ENCODE measurements at regions not wholly inside any gene's neighbourhood (a gene's known extent, or its start where the extent isn't known, plus 50 kb on each side); places are given as distances from the start of the nearest gene placed in this dataset.

GRCh38 chr20:11352041-11352440 lies 565.7 kb upstream of the BTBD3 start:
- no peak for DNase-seq (ENCODE audit: low spot score)

- DNase-seq (ENCODE audit: low spot score), result no peak
These were observed 562.8 kb upstream of the BTBD3 start for GRCh38 chr20:11354846-11355245.

GRCh38 chr20:11355345-11355744 lies 562.3 kb upstream of the BTBD3 start:
- DNase-seq (ENCODE audit: low spot score), result no peak

- DNase-seq (ENCODE audit: low spot score), result no peak
These were observed 561.6 kb upstream of the BTBD3 start for GRCh38 chr20:11356061-11356460.

GRCh38 chr20:11362450-11362849 lies 555.2 kb upstream of the BTBD3 start:
- no peak for DNase-seq (ENCODE audit: low spot score)

GRCh38 chr20:11364736-11365135 lies 553.0 kb upstream of the BTBD3 start:
- no peak for DNase-seq (ENCODE audit: low spot score)

- DNase-seq (ENCODE audit: low spot score), result no peak
These were observed 551.0 kb upstream of the BTBD3 start for GRCh38 chr20:11366660-11367059.

GRCh38 chr20:11368499-11368898 lies 549.2 kb upstream of the BTBD3 start:
- no peak for DNase-seq (ENCODE audit: low spot score)

- no peak for DNase-seq (ENCODE audit: low spot score)
These were observed 548.6 kb upstream of the BTBD3 start for GRCh38 chr20:11368965-11369711.

GRCh38 chr20:11371831-11372230 lies 545.9 kb upstream of the BTBD3 start:
- DNase-seq (ENCODE audit: low spot score), result no peak

GRCh38 chr20:11372876-11373790 lies 544.6 kb upstream of the BTBD3 start:
- DNase-seq (ENCODE audit: low spot score), result no peak

GRCh38 chr20:11375335-11375734 lies 542.4 kb upstream of the BTBD3 start:
- DNase-seq (ENCODE audit: low spot score), result no peak

- no peak for DNase-seq (ENCODE audit: low spot score)
These were observed 541.7 kb upstream of the BTBD3 start for GRCh38 chr20:11375966-11376365.

GRCh38 chr20:11376420-11376819 lies 541.3 kb upstream of the BTBD3 start:
- no peak for DNase-seq (ENCODE audit: low spot score)

GRCh38 chr20:11376998-11377397 lies 540.7 kb upstream of the BTBD3 start:
- no peak for DNase-seq (ENCODE audit: low spot score)

GRCh38 chr20:11377761-11378160 lies 539.9 kb upstream of the BTBD3 start:
- DNase-seq (ENCODE audit: low spot score), result no peak

GRCh38 chr20:11378252-11378651 lies 539.4 kb upstream of the BTBD3 start:
- DNase-seq (ENCODE audit: low spot score), result no peak

- no peak for DNase-seq (ENCODE audit: low spot score)
These were observed 538.3 kb upstream of the BTBD3 start for GRCh38 chr20:11379257-11380011.

- DNase-seq (ENCODE audit: low spot score), result no peak
These were observed 537.4 kb upstream of the BTBD3 start for GRCh38 chr20:11380283-11380682.

- no peak for DNase-seq (ENCODE audit: low spot score)
These were observed 530.4 kb upstream of the BTBD3 start for GRCh38 chr20:11387189-11387754.

GRCh38 chr20:11389186-11389585 lies 528.5 kb upstream of the BTBD3 start:
- DNase-seq (ENCODE audit: low spot score), result no peak

GRCh38 chr20:11391591-11391990 lies 526.1 kb upstream of the BTBD3 start:
- DNase-seq (ENCODE audit: low spot score), result no peak

Measured in SW480 (cell line).